ENCODE measurements at regions not wholly inside any gene's neighbourhood (a gene's known extent, or its start where the extent isn't known, plus 50 kb on each side); places are given as distances from the start of the nearest gene placed in this dataset.

DNA sequence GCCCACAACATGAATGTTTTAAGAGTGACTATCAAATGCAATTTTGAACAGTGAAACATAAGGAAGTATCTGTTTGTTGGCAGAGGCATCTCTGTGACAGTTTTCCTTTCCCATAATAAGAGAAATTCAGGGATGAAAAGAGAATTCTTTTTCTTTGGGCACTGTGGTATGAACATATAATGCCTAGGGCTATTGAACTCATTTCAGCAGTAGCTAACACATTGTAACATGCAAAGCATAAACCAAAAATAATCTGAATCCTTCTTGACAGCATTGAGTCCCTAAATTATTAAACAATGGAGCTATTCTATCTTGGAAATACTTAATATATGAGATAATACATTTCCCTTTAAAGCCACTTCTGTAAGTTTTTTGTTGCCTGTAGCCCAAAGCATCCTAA is 633.0 kb upstream of the B3GALT2 start:
- no peak overlapping the region for H3K4me3 ChIP-seq (ENCODE audit: low read length)

DNA sequence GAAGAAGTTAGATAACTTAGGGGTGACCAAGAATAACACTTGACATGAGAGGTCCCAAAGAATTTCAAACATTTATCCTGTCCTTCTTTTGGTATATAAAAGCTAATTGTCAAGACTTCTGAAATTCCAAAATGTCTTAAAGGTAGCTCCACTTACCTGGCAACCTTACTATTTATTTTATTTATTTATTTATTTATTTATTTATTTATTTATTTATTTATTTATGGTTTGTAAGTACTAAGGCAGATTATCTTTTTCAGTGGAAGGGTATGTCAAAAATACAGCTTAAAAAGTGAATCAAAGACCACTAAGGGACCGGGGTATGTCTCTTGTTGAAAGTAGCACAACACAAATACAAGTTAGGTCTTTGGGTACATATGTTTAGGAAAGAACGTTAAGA is 620.8 kb upstream of the B3GALT2 start:
- H3K9me2 ChIP-seq (replicated peaks; ENCODE audit: control insufficient read depth, low read length): no peaks in the 10 kb centered on the region
- H3F3A ChIP-seq (ENCODE audit: control insufficient read depth, insufficient read depth): no peaks in the 10 kb centered on the region
- no peak for TF ChIP-seq EZH2phosphoT487 (IDR thresholded peaks at IDR 0.05; ENCODE audit: borderline replicate concordance, low read length)
- TF ChIP-seq, protein P1, sequence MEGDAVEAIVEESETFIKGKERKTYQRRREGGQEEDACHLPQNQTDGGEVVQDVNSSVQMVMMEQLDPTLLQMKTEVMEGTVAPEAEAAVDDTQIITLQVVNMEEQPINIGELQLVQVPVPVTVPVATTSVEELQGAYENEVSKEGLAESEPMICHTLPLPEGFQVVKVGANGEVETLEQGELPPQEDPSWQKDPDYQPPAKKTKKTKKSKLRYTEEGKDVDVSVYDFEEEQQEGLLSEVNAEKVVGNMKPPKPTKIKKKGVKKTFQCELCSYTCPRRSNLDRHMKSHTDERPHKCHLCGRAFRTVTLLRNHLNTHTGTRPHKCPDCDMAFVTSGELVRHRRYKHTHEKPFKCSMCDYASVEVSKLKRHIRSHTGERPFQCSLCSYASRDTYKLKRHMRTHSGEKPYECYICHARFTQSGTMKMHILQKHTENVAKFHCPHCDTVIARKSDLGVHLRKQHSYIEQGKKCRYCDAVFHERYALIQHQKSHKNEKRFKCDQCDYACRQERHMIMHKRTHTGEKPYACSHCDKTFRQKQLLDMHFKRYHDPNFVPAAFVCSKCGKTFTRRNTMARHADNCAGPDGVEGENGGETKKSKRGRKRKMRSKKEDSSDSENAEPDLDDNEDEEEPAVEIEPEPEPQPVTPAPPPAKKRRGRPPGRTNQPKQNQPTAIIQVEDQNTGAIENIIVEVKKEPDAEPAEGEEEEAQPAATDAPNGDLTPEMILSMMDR (IDR thresholded peaks at IDR 0.05; ENCODE audit: low read depth, low read length, poor library complexity, severe bottlenecking): no peak
- H4K20me1 ChIP-seq (ENCODE audit: control insufficient read depth, insufficient read depth, low read depth, low read length): no peaks in the 10 kb centered on the region
- no peaks in the 10 kb centered on the region for H3K27me3 ChIP-seq (ENCODE audit: control insufficient read depth, low read length)
- no peaks in the 10 kb centered on the region for H3K4me1 ChIP-seq (ENCODE audit: control insufficient read depth, low read length)
- H3K36me3 ChIP-seq (ENCODE audit: control insufficient read depth, low read length): no peaks in the 10 kb centered on the region
- no peak overlapping the region for H3K4me2 ChIP-seq (ENCODE audit: low read length)
- H3K79me2 ChIP-seq (ENCODE audit: control insufficient read depth, low read length): no peaks in the 10 kb centered on the region
- no peaks in the 10 kb centered on the region for H3K9me3 ChIP-seq (ENCODE audit: control insufficient read depth, insufficient read depth, low read length)
- H3K4me3 ChIP-seq (ENCODE audit: low read length): no peak overlapping the region
- no peak overlapping the region for H3K27ac ChIP-seq (ENCODE audit: low read depth, low read length)

More for the DNA sequence above, 633.0 kb upstream of the B3GALT2 start:
- no peak overlapping the region for H3K27ac ChIP-seq (ENCODE audit: low read depth, low read length)
- no peak overlapping the region for H3K4me2 ChIP-seq (ENCODE audit: low read length)
- H3K9me2 ChIP-seq (replicated peaks; ENCODE audit: control insufficient read depth, low read length): no peaks in the 10 kb centered on the region
- no peaks in the 10 kb centered on the region for H3K36me3 ChIP-seq (ENCODE audit: control insufficient read depth, low read length)
- H3F3A ChIP-seq (ENCODE audit: control insufficient read depth, insufficient read depth): no peaks in the 10 kb centered on the region
- H3K27me3 ChIP-seq (ENCODE audit: control insufficient read depth, low read length): no peaks in the 10 kb centered on the region
- peaks cover 3% of the 10 kb centered on the region; the same call in 1 of the 2 replicates for H3K9me3 ChIP-seq (ENCODE audit: control insufficient read depth, insufficient read depth, low read length)
- H4K20me1 ChIP-seq (ENCODE audit: control insufficient read depth, insufficient read depth, low read depth, low read length): no peaks in the 10 kb centered on the region
- no peak for TF ChIP-seq EZH2phosphoT487 (IDR thresholded peaks at IDR 0.05; ENCODE audit: borderline replicate concordance, low read length)
- TF ChIP-seq, protein P1 (IDR thresholded peaks at IDR 0.05; ENCODE audit: low read depth, low read length, poor library complexity, severe bottlenecking): no peak
- H3K4me1 ChIP-seq (ENCODE audit: control insufficient read depth, low read length): no peaks in the 10 kb centered on the region
- no peaks in the 10 kb centered on the region for H3K79me2 ChIP-seq (ENCODE audit: control insufficient read depth, low read length)

DNA sequence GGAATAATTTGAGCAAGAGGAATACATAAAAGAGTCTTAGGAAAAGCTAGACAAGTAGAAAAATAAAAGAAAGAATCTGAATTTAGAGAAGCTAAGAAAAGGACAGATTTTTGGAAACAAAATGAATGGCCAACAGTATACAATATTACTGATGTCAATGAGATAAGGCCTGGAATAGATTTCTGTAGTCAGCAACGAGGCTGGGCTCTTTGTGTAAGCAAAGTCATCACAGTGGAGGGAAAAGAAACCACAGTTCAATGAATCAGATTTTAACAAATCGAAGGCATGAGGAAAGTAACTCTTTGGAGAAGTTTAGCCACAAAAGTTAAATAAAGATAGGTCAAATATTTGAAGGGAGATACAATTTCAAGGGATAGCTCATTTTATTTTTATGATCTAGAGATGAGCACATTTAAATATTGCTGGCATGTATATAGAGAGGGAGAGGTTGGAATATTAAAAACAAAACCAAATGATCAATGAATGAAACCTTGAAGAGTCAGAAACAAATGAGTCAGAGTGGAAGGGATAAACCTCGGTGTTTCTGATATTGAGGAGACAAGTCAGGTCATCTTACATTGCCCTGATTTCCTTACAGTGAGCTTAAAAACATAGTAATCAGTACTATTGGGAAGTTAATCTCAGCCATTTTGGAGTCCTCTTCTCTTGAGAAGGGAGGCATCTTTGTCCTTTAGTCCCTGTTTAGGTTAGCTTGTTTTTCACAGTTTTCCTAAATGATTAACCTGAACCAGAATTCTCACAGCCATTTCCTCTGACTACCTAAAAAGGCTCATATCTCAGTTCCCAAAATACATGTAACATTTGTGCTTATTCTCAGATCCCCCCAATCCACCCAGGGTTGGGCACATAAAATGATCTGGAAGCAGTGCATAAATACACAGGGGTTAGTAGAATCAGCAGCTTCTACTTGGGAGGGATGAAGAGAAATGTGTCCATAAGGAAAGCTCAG is 620.0 kb upstream of the B3GALT2 start:
- no peak for TF ChIP-seq EZH2phosphoT487 (IDR thresholded peaks at IDR 0.05; ENCODE audit: borderline replicate concordance, low read length)
- TF ChIP-seq, protein P1 (IDR thresholded peaks at IDR 0.05; ENCODE audit: low read depth, low read length, poor library complexity, severe bottlenecking): no peak
- no peaks in the 10 kb centered on the region for H3K36me3 ChIP-seq (ENCODE audit: control insufficient read depth, low read length)
- H3K4me2 ChIP-seq (ENCODE audit: low read length): no peak overlapping the region
- H3K27ac ChIP-seq (ENCODE audit: low read depth, low read length): no peak overlapping the region
- H3F3A ChIP-seq (ENCODE audit: control insufficient read depth, insufficient read depth): no peaks in the 10 kb centered on the region
- no peaks in the 10 kb centered on the region for H4K20me1 ChIP-seq (ENCODE audit: control insufficient read depth, insufficient read depth, low read depth, low read length)
- H3K27me3 ChIP-seq (ENCODE audit: control insufficient read depth, low read length): no peaks in the 10 kb centered on the region
- no peaks in the 10 kb centered on the region for H3K4me1 ChIP-seq (ENCODE audit: control insufficient read depth, low read length)
- no peaks in the 10 kb centered on the region for H3K9me3 ChIP-seq (ENCODE audit: control insufficient read depth, insufficient read depth, low read length)
- H3K79me2 ChIP-seq (ENCODE audit: control insufficient read depth, low read length): no peaks in the 10 kb centered on the region
- H3K9me2 ChIP-seq (replicated peaks; ENCODE audit: control insufficient read depth, low read length): no peaks in the 10 kb centered on the region
- no peak overlapping the region for H3K4me3 ChIP-seq (ENCODE audit: low read length)
